Stomach smooth muscle (tissue), 2 donors: ENCODE measurements at regions not wholly inside any gene's neighbourhood (a gene's known extent, or its start where the extent isn't known, plus 50 kb on each side); places are given as distances from the start of the nearest gene placed in this dataset.

ENCODE experiments used
- H3K27ac ChIP-seq: one replicate; pipeline ENCODE4 v1.7.0; 2013; ENCODE audit warnings: mild to moderate bottlenecking, low read length, inconsistent platforms
- H3K27me3 ChIP-seq, 2 donors: one replicate each; pipeline ENCODE4 v1.7.0; 2013; ENCODE audit warnings: low read length in 2 of 2; ENCODE audit not compliant: insufficient read depth in 2 of 2, control insufficient read depth in 1 of 2
- H3K36me3 ChIP-seq, 2 donors: one replicate each; pipeline ENCODE4 v1.7.0; 2013; ENCODE audit warnings: low read length in 2 of 2; ENCODE audit not compliant: control insufficient read depth in 2 of 2, insufficient read depth in 2 of 2
- H3K4me1 ChIP-seq: one replicate; pipeline ENCODE4 v1.7.0; 2013; ENCODE audit warnings: low read length; ENCODE audit not compliant: control insufficient read depth, insufficient read depth
- H3K4me3 ChIP-seq, 2 donors: one replicate each; pipeline ENCODE4 v1.7.0; 2013; ENCODE audit warnings: low read length in 2 of 2
- H3K9ac ChIP-seq, 2 donors: one replicate each; pipeline ENCODE4 v1.7.0; 2013; ENCODE audit warnings: low read length in 2 of 2, mild to moderate bottlenecking in 1 of 2
- H3K9me3 ChIP-seq, 2 donors: one replicate each; pipeline ENCODE4 v1.7.0; 2013; ENCODE audit warnings: low read length in 2 of 2; ENCODE audit not compliant: control insufficient read depth in 2 of 2
- donor health status: healthy.
- donor health status: Pancreatic carcinoma.

- no peak overlapping the region for H3K27ac ChIP-seq
- H3K9me3 ChIP-seq: no peaks in the 10 kb centered on the region
- no peaks in the 10 kb centered on the region for H3K27me3 ChIP-seq
Measured at GRCh38 chr13:67827992-67828391, 597.9 kb upstream of the PCDH9 start.

DNA sequence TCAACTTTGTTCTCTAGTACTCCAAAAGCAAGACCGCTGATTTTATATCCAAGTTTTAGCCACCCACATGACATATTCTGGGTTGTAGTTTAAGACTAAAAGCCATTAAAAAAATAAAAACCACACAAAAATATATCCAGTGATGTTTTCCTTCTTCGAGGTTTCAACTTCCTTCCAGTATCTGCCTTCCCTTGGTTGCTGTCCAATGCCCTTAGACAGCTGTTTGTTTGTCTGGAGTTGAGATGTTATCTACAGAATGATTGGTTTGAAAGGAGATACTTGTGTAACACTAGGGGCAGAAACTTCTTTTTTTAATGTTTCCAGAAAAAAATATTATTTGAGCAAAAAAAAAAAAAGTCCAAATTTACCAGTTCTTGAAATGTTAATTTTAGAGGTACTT, 591.5 kb upstream of the PCDH9 start:
- no peak overlapping the region for H3K9ac ChIP-seq
- no peaks in the 10 kb centered on the region for H3K27me3 ChIP-seq
- no peaks in the 10 kb centered on the region for H3K4me1 ChIP-seq
- H3K36me3 ChIP-seq: no peaks in the 10 kb centered on the region
- H3K4me3 ChIP-seq: no peak overlapping the region
- H3K27ac ChIP-seq: no peak overlapping the region
- H3K9me3 ChIP-seq: no peaks in the 10 kb centered on the region

More at GRCh38 chr13:67827992-67828391, 597.9 kb upstream of the PCDH9 start:
- Histone ChIP-seq H3K4me3 (no peak overlapping the region), H3K9ac (no peak overlapping the region), H3K36me3 (no peaks in the 10 kb centered on the region), H3K4me1 (no peaks in the 10 kb centered on the region)

DNA sequence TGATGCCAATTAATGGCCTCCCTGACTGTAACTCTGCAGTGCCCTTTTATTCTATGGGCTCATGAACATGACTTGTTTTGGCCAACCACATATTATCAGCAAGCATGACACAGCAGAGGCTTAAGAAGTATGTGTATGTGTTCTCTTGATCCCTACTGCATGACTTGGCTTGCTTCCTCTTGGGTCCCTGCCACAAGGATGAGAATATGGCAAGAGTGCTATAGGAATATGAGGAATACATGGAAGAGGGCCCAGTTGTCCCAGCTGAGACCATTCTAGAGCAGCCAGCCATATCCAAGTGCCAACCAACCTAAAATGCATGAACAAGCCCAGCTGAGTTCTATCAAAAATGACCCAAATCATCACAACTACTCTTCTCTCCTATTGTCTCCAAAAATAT, 576.7 kb upstream of the PCDH9 start:
- Histone ChIP-seq H3K27ac (no peak overlapping the region), H3K27me3 (no peaks in the 10 kb centered on the region)

GRCh38 chr13:67803118-67803517, 573.0 kb upstream of the PCDH9 start:
- Histone ChIP-seq H3K27ac (no peak overlapping the region), H3K4me1 (no peaks in the 10 kb centered on the region), H3K9ac (no peak overlapping the region), H3K9me3 (no peaks in the 10 kb centered on the region), H3K27me3 (no peaks in the 10 kb centered on the region), H3K4me3 (no peak overlapping the region), H3K36me3 (no peaks in the 10 kb centered on the region)

More for the DNA sequence above, 576.7 kb upstream of the PCDH9 start:
- H3K9me3 ChIP-seq: no peaks in the 10 kb centered on the region
- no peaks in the 10 kb centered on the region for H3K4me1 ChIP-seq
- no peaks in the 10 kb centered on the region for H3K36me3 ChIP-seq
- no peak overlapping the region for H3K9ac ChIP-seq
- H3K4me3 ChIP-seq: no peak overlapping the region

- Histone ChIP-seq H3K36me3 (no peaks in the 10 kb centered on the region), H3K27ac (no peak overlapping the region)
Measured at GRCh38 chr13:67792151-67792676, 562.1 kb upstream of the PCDH9 start.

GRCh38 chr13:67791047-67791446, 560.9 kb upstream of the PCDH9 start:
- Histone ChIP-seq H3K27ac (no peak overlapping the region), H3K36me3 (no peaks in the 10 kb centered on the region), H3K4me1 (no peaks in the 10 kb centered on the region), H3K9ac (no peak overlapping the region), H3K4me3 (no peak overlapping the region), H3K9me3 (no peaks in the 10 kb centered on the region), H3K27me3 (no peaks in the 10 kb centered on the region)

More at GRCh38 chr13:67792151-67792676, 562.1 kb upstream of the PCDH9 start:
- H3K9ac ChIP-seq: no peak overlapping the region
- no peaks in the 10 kb centered on the region for H3K9me3 ChIP-seq
- H3K4me3 ChIP-seq: no peak overlapping the region
- H3K4me1 ChIP-seq: no peaks in the 10 kb centered on the region
- no peaks in the 10 kb centered on the region for H3K27me3 ChIP-seq

GRCh38 chr13:67776151-67776550, 546.0 kb upstream of the PCDH9 start:
- Histone ChIP-seq H3K4me3 (no peak overlapping the region), H3K9me3 (no peaks in the 10 kb centered on the region), H3K9ac (no peak overlapping the region), H3K27me3 (no peaks in the 10 kb centered on the region), H3K4me1 (no peaks in the 10 kb centered on the region), H3K36me3 (no peaks in the 10 kb centered on the region), H3K27ac (no peak overlapping the region)

DNA sequence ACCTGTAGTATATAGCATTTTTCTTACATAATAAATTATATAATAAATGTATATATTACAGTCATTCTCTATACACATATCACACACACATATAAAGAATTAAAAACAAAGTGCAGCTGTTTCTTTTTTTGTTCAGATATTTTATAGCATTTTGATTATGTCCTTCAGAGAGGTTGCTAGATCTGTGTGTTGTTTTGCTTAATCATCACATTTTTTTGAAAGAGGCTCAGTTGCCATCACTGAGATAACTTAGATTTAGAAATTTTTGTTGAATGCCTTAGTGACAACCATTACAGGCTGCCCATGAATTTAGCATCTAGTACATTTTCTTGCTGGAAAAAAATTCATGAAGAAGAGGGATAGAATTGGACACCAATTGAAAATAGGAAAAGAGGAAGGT, 545.2 kb upstream of the PCDH9 start:
- Histone ChIP-seq H3K36me3 (no peaks in the 10 kb centered on the region), H3K27me3 (no peaks in the 10 kb centered on the region), H3K4me3 (no peak overlapping the region), H3K4me1 (no peaks in the 10 kb centered on the region), H3K9ac (no peak overlapping the region), H3K27ac (no peak overlapping the region), H3K9me3 (no peaks in the 10 kb centered on the region)

DNA sequence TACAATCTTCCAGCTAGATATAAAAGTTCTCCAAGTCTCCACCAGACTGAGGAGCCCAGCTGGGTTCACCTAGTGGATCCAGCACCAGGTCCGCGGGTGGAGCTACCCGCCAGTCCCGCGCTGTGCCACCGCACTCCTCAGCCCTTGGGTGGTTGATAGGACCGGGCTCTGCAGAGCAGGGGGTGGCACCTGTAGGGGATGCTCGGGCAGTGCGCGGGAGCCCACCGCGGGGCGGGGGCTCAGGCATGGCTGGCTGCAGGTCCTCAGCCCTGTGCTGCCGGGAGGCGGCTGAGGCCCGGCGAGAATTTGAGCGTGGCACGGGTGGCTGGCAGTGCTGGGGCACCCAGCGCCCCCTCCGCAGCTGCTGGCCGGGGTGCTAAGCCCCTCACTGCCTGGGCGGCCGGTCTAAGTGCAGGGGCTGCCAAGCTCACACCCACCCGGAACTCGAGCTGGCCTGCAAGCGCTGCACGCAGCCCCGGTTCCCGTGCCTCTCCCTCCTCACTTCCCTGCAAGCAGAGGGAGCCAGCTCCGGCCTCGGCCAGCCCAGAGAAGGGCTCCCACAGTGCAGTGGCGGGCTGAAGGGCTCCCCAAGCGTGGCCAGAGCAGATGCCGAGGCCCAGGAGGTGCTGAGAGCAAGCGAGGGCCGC, 542.8 kb upstream of the PCDH9 start:
- H3K4me3 ChIP-seq: no peak overlapping the region
- H3K27ac ChIP-seq: no peak overlapping the region
- no peaks in the 10 kb centered on the region for H3K4me1 ChIP-seq
- no peak overlapping the region for H3K9ac ChIP-seq
- H3K36me3 ChIP-seq: no peaks in the 10 kb centered on the region
- no peaks in the 10 kb centered on the region for H3K27me3 ChIP-seq
- H3K9me3 ChIP-seq: no peaks in the 10 kb centered on the region

- no peaks in the 10 kb centered on the region for H3K27me3 ChIP-seq
- H3K4me3 ChIP-seq: no peak overlapping the region
- no peak overlapping the region for H3K9ac ChIP-seq
- no peaks in the 10 kb centered on the region for H3K9me3 ChIP-seq
- H3K27ac ChIP-seq: no peak overlapping the region
- no peaks in the 10 kb centered on the region for H3K4me1 ChIP-seq
- no peaks in the 10 kb centered on the region for H3K36me3 ChIP-seq
Measured at GRCh38 chr13:67771106-67771505, 541.0 kb upstream of the PCDH9 start.

DNA sequence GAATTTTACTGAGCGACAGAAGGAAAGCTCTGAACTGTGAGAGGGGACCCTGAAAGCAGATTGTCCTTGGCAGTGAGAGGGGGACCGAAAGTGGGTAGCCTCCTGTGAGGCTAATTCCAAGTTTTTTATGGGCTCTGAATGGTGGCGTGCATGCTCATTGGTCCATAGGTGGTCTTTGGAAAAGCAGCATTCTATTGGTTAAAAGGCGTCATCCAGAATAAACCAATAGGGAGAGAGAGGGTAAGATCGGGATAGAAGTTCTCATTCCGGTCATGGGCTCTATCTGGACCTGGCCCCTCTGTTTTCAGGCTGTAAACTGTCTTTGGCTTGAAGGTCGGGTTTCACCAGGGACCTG, 539.8 kb upstream of the PCDH9 start:
- Histone ChIP-seq H3K4me1 (no peaks in the 10 kb centered on the region), H3K9me3 (no peaks in the 10 kb centered on the region), H3K9ac (no peak overlapping the region), H3K27me3 (no peaks in the 10 kb centered on the region), H3K27ac (no peak overlapping the region), H3K4me3 (no peak overlapping the region), H3K36me3 (no peaks in the 10 kb centered on the region)
